ENCODE measurements at regions not wholly inside any gene's neighbourhood (a gene's known extent, or its start where the extent isn't known, plus 50 kb on each side); places are given as distances from the start of the nearest gene placed in this dataset.
A peak's percentile ranks its signal among the peaks of the same experiment; 100 is the strongest.

DNA sequence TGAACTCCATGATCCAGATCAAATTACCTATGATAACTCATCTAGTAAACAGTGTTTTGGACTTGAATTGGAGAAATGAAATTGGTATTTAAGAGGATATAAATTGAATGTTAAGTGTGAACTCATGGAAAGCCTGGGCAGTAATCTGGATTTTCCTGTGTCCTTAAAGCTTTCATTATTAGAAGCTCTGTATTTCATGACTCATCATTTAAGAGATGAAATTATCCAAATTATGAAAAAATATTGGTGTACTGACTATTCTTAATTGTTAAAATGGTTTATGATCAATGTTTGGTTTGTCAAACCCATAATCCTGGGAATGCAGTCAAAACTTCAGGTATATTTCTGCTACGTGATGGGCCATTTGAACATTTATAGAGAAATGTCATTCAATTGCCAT, 332.2 kb upstream of the ST6GAL2 start:
- Mint-ChIP-seq H3K9me3 (no peaks in the 10 kb centered on the region), H3K27me3 (ENCODE audit: low read depth, poor library complexity) (no peaks in the 10 kb centered on the region)
- no peak for TF ChIP-seq CTCF (IDR thresholded peaks at IDR 0.05)

GRCh38 chr2:107222466-107222865, 336.5 kb upstream of the ST6GAL2 start:
- no peak overlapping the region for H3K4me3 Mint-ChIP-seq
- no peaks in the 10 kb centered on the region for H3K27me3 Mint-ChIP-seq (ENCODE audit: low read depth, poor library complexity)
- H3K4me1 Mint-ChIP-seq: no peaks in the 10 kb centered on the region

More for the DNA sequence above, 332.2 kb upstream of the ST6GAL2 start:
- no peak overlapping the region for H3K27ac Mint-ChIP-seq
- H3K4me3 Mint-ChIP-seq: no peak overlapping the region
- H3K4me1 Mint-ChIP-seq: no peaks in the 10 kb centered on the region
- no peak for DNase-seq
- H3K36me3 Mint-ChIP-seq (ENCODE audit: low read depth): no peaks in the 10 kb centered on the region

DNA sequence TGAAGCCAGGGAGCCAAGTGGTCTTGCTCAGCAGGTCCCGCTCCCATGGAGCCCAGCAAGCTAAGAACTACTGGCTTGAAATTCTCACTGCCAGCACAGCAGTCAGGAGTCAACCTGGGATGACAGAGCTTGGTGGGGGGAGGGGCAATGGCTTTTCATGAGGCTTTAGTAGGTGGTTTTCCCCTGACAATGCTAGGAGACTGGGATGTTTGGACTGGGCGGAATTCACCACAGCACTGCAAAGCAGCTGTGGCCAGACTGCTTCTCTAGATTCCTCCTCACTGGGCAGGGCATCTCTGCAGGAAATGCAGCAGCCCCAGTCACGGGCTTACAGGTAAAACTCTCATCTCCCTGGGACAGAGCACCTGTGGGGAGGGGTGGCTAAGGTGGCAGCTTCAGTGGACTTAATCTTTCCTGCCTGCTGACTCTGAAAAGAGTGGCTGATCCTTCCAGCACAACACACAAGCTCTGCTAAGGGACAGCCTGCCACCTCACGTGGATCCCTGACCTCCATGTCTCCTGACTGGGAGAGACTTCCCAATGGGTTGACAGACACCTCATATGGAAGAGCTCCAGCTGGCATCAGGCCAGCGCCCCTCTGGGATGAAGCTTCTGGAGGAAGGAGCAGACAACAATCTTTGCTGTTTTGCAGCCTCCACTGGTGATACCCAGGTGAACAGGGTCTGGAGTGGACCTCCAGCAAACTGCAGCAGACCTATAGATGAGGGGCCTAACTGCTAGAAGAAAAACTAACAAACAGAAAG, 349.7 kb upstream of the ST6GAL2 start:
- Mint-ChIP-seq H3K9me3 (peaks cover 22% of the 10 kb centered on the region), H3K27me3 (ENCODE audit: low read depth, poor library complexity) (no peaks in the 10 kb centered on the region), H3K27ac (no peak overlapping the region), H3K36me3 (ENCODE audit: low read depth) (no peaks in the 10 kb centered on the region), H3K4me3 (no peak overlapping the region), H3K4me1 (peaks cover 4% of the 10 kb centered on the region)
- DNase-seq: no peak
- TF ChIP-seq CTCF (IDR thresholded peaks at IDR 0.05): no peak

More at GRCh38 chr2:107222466-107222865, 336.5 kb upstream of the ST6GAL2 start:
- no peak for TF ChIP-seq CTCF (IDR thresholded peaks at IDR 0.05)
- Mint-ChIP-seq H3K36me3 (ENCODE audit: low read depth) (no peaks in the 10 kb centered on the region), H3K9me3 (no peaks in the 10 kb centered on the region), H3K27ac (no peak overlapping the region)
- no peak for DNase-seq

DNA sequence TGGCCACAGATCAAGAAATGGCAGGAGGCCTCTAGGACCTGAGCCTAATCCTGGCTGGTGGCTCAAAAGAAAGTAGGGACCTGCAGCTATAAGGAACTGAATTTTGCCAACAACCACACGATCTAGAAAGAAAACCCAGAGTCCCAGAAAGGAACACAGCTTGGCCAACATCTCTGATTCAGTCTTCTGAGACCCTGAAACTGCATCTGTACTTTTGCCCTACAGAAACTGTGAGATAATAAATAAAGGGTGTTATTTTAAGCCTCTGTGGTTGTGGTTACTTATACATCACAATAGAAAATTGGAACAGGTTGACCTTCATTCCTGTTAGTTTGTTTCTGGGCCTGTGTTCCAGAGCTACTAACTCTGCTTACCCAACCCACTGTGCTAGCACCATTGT, 356.8 kb upstream of the ST6GAL2 start:
- Mint-ChIP-seq H3K27ac (no peak overlapping the region), H3K36me3 (ENCODE audit: low read depth) (no peaks in the 10 kb centered on the region), H3K4me1 (no peaks in the 10 kb centered on the region), H3K4me3 (no peak overlapping the region), H3K27me3 (ENCODE audit: low read depth, poor library complexity) (peaks cover 7% of the 10 kb centered on the region), H3K9me3 (peaks cover 2% of the 10 kb centered on the region)
- no peak for DNase-seq
- no peak for TF ChIP-seq CTCF (IDR thresholded peaks at IDR 0.05)

GRCh38 chr2:107248932-107249331, 363.0 kb upstream of the ST6GAL2 start:
- Mint-ChIP-seq H3K36me3 (ENCODE audit: low read depth) (no peaks in the 10 kb centered on the region), H3K27ac (no peak overlapping the region), H3K4me3 (no peak overlapping the region), H3K4me1 (no peaks in the 10 kb centered on the region), H3K9me3 (peaks cover 19% of the 10 kb centered on the region), H3K27me3 (ENCODE audit: low read depth, poor library complexity) (peaks cover 7% of the 10 kb centered on the region)
- no peak for DNase-seq
- TF ChIP-seq CTCF (IDR thresholded peaks at IDR 0.05): no peak

- Mint-ChIP-seq H3K9me3 (peaks cover 17% of the 10 kb centered on the region), H3K4me1 (peaks cover 25% of the 10 kb centered on the region), H3K27ac (peak overlapping the region; percentile 15), H3K27me3 (ENCODE audit: low read depth, poor library complexity) (peaks cover 5% of the 10 kb centered on the region), H3K4me3 (no peak overlapping the region), H3K36me3 (ENCODE audit: low read depth) (no peaks in the 10 kb centered on the region)
- DNase-seq: no peak
- TF ChIP-seq CTCF (IDR thresholded peaks at IDR 0.05): no peak
Observed at GRCh38 chr2:107255744-107256143, 369.8 kb upstream of the ST6GAL2 start.

All from nephron progenitor cell (in vitro differentiated cells).